HG03565 (cell line): ENCODE measurements at regions not wholly inside any gene's neighbourhood (a gene's known extent, or its start where the extent isn't known, plus 50 kb on each side); places are given as distances from the start of the nearest gene placed in this dataset.
"Not testable (repeated sequence)": the region's sequence is repeated elsewhere in the genome, so short reads cannot be mapped to it uniquely, and the experiment has no call there.

Experiments
- ATAC-seq: cut with Tn5 transposase; IDR thresholded peaks from one replicate; pipeline ENCODE4 v1.9.1; 2021; ENCODE audit warnings: mild to moderate bottlenecking, moderate library complexity; ENCODE audit not compliant: unreplicated experiment

DNA sequence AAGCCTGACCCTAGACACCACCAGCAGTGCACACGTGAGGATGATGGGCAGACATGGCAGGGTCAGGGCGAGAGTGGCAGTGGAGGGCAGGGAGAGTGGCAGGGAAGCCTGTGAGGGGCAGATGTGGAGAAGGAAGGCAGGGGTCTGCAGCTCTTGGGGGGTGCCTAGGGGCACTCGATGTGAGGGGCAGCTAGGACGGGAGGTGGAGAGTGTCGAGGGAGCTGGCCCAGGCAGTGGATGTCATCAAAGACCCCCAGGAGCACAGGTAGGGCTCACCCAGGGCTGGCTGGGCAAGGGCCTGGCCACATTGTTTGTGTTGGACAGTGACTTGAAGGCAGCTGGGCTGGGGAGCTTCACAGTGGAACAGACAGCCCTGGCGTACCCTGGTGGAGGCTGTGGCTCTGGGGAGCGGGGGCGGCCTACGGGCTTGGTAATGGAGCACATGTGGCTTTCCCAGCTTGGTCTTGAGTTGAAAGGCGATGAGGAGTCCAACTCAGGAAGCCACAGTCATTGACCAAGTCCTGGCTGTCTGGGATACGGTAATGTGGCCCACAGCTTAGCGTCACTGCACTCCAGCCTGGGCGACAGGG lies 87.1 kb downstream of the RTP5 start:
- ATAC-seq = no peak

DNA sequence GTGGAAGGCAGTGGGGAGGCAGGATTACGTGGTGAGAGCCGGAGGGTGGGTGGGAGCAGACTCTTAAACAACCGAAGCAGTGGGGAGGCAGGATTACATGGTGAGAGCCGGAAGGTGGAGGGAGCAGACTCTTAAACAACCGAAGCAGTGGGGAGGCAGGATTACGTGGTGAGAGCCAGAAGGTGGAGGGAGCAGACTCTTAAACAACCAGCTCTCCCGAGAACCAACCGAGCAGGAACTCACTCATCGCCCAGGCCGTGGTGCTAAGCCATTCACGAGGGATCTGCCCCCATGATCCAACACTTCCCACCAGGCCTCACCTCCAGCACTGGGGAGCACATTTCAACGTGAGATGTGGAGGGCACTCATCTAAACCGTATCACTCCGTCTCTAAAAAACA lies 87.7 kb downstream of the RTP5 start:
- ATAC-seq = no peak

DNA sequence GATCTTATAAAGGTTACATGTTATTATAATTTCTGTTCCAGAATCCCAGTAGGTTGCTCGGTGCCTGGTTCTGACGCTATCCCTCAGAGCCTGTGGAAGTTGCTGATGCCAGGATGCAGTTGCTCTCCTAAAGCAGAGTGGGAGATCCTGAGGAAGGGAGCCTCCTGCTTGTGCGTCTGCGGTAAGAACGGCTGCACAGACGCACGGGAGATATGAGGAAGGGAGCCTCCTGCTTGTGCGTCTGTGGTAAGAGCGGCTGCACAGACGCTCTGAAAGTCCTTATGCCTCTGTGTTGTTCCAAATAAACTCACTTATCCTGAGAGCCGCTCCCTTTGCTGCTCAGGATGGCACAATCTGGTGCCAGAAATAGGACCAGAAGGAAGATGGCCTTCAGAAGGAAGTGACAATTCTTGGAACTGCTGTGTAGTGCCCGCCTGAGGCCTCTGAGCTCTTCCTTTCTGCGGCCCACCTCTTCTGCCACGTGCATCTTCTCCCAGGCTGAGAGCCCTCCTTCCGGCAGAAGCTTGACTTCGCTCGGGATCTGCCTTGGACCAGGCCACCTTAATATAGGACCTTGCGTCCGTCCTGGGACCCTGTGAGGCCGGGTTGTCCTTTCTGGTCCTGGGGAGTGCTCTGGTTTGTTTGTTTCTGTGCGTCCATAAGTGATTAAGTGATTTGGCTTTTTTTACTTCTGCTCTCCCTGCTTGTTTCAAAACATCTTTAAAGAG lies 89.5 kb downstream of the RTP5 start:
- ATAC-seq = no peak

DNA sequence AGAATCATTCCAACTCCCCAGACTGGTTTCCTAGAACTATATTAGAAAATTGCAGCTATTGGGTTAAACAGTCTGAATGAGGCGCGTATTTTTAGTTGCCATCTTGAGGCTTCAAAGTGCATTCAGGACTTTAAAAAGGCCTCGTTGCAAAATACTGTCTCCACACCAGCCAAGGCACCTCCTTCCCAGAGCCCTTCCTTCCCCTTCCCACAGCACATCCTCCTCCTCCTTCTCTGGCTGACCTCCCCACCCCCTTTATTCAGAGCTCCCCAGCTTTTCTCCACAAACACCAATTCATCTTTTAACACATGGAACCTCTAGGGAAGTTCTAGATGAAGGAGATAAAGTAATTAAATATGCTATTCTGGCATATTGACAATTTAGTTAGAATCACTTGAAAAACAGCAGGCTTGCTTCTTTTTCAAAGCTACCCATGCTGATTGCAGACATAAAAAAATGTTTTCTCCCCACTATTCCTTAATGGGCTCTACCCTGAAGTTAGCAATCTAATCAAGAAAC lies 90.3 kb downstream of the RTP5 start:
- no peak for ATAC-seq

DNA sequence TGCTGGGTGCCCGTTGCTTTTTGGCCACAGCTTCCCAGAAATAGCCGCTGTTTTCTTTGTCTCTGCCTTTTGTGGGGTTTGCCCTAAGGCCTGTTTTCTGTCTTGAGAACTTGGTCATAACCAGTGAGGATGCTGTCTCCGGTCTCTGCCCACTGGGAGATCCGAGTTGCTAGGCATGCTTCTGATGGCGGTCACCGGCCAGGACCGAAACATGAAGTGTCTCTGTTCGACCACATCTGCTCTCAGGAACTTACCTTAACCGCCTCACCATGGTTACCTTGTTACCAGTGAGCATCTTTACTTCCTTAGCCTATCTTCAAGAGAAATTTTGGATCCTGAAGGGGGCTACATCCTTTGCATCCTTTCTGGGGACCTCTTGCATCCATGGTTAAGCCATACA lies 91.9 kb downstream of the RTP5 start:
- no peak for ATAC-seq

DNA sequence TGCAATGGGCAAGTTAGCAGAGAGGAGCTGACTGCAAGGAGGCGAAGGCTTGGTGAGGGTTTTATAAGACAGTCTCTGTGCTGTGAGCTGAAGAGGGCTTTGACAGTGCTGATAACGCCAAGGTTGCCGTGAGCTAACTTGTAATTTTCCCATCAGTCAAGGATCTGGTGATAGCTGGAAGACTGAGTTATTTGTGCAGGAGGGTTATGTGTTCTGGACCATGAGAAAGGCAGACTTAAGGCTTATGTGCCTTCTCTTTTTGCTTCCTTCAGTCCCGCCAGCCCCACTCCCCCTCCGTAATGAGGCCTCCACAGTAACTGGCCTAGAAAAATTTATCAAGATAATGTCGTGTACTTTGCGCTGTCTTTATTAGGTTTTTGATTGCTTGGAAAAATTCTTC lies 94.6 kb downstream of the RTP5 start:
- no peak for ATAC-seq

DNA sequence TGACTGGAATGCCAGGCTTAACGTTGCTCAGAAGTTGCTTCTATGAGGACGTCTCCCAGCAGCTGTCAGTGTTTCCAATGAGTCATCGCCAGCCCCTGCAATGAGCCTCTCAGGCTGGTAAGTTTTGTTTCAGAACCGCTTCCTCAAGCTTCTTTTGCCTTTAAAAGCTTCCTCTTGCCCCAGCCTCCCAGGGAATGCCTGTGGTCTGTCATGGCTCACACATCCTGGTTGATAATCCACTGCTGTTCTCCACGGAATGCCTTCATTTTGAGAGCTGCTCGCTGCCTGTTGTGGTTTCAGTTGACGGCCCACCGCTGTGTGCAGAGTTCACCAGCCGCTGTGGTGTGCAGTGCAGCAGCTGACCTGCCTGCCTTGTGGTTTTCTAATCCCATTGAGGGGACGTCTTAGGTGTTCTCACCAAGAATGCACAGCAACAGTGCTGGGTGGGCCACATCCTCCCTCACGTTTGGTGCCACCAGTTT lies 96.4 kb downstream of the RTP5 start:
- ATAC-seq = peak; percentile 61

DNA sequence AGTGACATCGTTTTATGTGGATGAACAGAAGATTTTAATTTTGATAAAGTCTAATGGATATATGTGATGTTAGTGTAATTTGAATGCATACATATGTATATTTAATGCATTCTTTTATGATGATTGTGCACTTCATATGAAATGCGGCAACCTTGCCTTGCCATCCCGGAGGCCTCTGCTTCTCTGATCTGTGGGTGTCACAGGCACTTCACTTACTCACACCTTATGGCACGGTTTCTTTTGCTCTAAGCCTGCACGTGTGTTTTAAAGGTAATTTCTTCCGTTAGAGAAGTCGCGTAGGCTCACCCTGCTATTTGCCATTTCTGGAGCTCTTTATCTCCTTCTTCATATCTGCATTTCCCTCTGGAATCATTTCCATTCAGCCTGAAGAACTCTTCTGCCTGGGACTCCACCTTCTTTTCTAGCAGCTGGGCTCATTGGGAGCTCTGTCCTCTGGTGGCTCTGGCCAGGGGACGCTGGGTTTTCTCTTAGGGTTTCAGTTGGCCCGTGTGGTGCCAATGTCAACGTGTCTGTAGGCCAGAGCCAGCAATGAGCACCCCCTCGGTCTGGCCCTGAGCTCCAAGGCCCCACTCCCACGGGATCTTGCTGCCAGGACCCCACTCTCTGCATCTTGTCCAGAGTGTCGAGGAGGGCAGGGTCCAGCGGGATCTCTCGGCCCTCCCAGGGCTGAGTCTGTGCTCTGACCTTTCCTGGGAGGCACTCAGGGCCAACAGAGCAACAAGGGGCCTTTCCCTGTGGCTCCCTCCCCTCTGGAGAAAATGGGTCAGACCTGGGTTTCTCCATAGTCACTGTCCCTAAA lies 97.3 kb downstream of the RTP5 start:
- ATAC-seq = no peak

DNA sequence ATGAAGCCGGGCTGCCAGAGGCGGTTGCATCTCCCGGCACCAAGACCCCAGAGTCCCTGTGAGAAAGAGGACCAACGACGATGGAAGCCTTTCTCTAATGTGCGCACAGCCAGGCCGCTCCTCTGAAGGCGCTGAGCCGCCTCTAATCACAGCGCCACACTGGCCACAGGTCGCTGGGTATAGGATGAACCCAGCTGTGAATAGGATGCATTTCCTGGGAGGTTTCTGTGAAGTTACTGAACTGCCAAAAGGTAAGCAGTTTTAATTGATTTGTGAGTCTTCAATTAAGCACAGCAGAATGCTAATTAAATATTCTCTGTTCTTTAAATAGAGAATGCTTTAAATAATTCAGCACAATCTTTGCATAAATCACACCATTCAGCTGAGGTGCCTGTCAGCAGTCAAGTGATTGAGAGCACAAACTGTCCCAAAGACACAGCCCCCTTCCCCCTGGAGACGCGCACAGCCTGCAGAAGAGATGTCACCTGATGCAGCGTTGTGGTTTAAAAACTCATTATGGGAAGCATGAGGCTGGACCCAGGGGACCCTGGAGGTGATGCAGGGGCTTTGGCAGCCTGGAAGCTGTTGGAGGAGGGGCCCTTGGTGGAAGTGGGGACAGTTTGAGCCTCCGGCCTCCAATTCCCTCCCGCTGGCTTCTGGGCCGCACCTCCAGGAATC lies 98.1 kb downstream of the RTP5 start:
- ATAC-seq = no peak

DNA sequence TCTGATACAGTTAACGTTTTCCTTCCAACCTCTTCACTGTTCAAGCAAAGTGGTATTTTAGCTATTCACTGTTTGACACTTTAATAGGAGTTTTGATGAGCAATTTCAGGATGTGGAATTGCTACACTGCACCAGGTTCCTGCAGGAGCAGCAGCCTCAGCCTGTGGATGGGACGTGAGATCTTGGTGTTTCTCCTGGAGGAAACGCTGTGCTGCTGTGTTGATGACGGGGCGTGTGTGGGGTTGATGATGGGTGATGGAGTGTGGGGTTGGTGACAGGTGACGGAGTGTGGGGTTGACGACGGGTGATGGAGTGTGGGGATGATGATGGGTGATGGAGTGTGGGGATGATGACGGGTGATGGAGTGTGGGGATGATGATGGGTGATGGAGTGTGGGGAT lies 98.9 kb downstream of the RTP5 start:
- no peak for ATAC-seq

DNA sequence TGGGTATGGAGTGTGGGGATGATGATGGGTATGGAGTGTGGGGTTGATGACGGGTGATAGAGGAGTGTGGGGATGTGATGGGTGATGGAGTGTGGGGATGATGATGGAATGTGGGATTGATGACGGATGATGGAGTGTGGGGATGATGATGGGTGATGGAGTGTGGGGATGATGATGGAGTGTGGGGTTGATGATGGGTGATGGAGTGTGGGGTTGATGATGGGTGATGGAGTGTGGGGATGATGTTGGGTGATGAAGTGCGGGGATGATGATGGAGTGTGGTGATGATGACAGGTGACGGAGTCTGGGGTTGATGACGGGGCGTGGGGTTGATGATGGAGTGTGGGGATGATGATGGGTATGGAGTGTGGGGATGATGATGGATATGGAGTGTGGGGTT lies 99.7 kb downstream of the RTP5 start:
- ATAC-seq = not testable (repeated sequence)

DNA sequence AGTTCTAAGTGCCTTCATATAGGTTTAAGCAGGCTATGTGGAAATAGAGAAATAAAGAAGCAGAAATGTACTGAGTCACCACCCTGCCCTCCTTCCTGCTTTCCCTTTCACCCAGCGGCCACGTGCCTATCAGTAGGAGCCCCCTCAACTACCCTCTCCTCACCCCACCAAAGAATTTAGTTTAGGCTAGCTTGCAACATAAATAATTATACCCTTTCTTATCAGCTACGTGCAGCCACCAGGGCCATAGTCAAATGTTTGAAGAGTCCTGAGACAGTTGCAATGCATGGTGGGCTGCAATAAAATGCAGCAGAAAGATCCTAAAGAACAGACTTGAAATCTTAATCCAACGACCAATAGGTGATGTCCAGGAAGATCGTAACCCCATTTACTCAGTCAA lies 101.2 kb downstream of the RTP5 start:
- no peak for ATAC-seq

DNA sequence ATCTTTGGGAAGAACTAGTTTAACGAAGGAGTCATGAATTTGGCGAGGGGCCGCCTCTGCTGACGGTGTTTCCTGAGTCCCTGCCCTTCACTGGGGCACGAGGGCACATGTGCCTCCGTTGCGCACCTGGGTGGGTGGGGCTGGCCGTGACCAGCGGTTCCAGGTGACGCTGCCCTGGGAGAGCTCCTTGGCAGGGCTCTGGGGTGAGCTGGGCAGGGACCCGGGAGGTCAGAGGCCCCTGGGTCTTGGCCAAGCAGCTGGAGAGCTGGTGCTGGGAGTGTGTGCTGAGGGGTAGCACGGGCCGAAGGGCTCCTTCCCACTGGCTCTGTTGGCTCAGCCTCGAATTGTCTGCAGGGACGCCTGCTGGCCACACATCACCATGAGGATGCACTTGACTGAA lies 104.6 kb downstream of the RTP5 start:
- no peak for ATAC-seq

DNA sequence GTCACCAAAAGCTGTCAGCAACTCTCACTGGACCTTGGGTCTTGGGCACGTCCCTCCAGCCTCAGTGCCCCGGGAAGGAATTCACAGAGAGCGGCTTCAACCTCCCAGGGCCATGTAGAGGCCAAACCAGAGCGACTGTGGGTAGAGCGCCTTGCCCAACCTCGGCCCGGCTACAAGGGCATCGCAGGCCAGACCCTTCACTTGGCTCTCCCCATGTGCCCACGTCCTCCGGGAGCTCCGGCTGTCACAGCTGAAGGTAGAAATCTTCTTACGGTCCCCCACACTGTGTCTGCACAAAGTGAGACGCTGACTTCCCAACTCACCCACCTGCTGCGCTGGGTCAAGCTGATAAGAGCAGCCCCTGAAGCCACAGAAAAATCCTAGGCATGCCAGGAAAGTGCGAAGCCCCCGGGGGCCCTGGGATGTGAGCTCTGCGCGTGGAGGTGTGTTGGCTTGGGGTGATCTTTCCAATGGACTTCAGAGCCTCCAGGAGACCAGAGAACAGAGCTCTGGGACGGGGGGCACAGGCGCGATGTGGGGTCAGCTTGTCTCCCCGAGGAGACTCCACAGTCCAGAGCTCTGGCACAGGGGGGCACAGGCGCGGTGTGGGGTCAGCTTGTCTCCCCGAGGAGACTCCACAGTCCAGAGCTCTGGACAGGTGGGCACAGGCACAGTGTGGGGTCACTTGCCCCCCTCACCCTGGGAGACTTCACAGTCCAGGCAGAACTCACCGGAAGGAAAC lies 105.5 kb downstream of the RTP5 start:
- ATAC-seq = no peak

DNA sequence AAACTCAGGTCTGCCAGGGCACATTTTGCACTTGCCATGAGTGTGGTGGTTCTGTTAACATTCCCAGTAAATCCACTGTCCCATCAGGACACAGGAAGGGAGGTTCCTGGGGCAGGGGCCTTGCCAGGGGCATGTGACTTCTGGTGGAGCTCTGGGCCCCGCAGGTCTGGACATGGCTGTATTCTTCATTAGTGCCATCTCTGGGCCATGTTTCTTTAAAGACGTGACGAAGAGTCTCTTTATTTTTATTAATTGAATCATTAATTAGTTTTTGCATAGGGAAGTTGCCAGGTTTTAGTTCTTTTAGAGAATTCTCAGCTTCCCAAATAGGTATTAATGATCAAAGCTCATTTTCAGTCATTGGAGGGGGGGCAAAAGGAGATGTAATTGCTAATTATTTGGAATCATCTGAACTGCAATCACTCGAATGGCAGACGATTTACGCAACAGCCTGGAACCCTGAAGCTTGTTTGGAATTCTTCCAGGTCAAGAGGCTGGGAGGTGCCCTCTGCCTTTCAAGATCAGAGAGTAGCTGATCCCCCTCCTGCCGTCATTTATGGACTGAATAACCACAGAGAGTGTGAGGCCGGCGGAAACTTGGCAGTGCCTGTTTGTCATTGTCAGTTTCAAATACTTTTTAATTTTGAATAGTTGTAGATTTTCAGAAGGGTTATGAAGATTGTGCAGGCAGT lies 106.2 kb downstream of the RTP5 start:
- ATAC-seq = no peak

DNA sequence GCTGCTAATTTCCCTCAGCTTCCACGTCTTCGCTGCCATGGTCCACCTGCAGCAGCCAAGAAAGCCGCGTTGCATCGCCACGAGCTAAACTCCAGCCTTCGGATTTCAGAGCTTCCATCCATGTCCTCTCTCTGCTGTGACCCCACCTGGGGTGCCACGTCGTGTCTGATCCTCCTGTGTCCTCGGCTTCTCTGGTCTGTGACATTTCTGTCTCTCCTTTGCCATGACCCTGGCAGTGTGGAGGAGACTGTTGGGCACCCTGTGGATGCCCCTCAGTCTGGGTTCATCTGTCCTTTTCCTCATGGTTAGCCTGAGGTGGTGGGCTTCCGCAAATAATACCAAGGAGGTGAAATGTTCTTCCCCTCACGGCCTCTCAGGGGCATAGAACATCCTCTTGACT lies 106.8 kb downstream of the RTP5 start:
- ATAC-seq = no peak

DNA sequence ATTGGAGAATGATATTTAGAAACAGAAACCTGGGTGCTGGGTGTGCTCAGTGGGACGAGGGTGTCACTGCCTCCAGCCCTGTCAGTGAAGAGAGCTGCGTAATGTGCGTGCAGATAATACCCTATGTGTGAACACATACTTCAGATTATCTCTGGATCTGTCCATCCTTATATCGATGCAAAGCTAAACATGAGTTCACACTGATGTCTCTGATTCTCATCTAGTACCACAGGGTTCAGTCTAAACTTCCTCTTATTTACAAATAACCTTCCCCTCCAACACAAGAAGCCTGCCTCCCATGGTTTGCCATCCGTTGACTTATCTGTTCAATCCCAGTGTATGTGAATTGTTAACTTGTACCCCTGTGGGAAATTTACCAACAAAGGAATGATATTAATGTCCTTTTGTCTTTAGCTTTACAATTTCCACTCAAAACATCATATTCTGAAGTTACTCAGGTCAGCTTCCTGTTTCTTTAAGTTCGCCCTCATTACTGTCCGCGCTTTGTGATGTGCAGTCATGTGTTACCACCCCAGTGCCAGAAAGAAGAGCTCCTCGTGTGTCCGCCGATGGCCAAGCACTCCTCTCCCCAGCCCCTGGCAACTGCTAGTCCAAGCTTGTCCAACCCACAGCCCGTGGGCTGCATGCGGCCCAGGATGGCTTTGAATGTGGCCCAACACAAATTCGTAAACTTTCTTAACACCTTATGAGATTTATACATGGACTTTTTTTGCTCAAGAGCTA lies 108.2 kb downstream of the RTP5 start:
- no peak for ATAC-seq

DNA sequence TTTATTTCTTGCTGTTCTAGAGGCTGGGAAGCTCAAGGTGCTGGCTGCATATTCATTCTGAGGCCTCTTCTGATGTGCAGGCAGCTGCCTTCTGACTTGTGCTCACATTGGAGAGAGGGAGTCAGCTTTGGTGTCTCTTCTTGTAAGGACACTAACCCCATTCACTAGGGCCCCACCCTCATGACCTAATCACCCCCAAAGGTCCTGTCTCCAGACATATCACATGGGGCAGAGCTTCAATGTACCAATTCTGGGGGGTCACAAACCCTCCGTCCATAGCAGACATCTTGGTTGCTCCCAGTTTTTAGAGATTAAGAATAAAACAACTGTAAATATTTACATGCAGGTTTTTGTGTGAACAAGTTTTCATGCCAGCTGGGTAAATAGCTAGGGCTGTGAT lies 109.1 kb downstream of the RTP5 start:
- ATAC-seq = no peak

DNA sequence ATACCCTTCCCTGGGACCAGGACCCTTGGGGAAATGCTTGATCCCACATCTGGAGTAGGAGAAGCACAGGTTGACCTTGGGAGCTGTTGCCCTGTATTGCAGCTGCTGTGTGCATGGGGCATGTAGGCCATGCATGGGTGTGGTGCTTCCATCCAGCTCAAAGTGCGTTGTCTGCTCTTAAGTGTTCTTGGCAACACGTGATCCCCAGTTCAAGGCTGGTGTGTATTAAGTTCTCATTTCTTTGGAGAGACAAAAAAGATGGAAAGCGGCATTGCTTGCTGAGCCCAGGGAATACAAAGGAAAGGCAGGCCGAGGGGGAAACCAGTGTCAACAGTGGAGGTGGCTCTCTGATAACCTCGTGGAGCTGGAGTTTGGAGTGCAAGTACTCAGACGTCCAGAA lies 110.7 kb downstream of the RTP5 start:
- no peak for ATAC-seq
